K562 (cell line): ENCODE measurements at regions not wholly inside any gene's neighbourhood (a gene's known extent, or its start where the extent isn't known, plus 50 kb on each side); places are given as distances from the start of the nearest gene placed in this dataset.
"Not testable (repeated sequence)": the region's sequence is repeated elsewhere in the genome, so short reads cannot be mapped to it uniquely, and the experiment has no call there.

Experiments
- ATAC-seq: fragments of 200-7000 bp; cut with Tn5 transposase; 3 replicates; pipeline ENCODE4 v1.9.1; 2020; ENCODE audit warnings: moderate library complexity
- BruUV-seq: library from RNA; stranded (reverse); fragments of 400-500 nt; replicated peaks from 2 replicates; lab custom pipeline; 2021; lab: Mats Ljungman, UMichigan
- CTCF ChIA-PET: fragments of 300-600 bp; formaldehyde crosslinking; extraction: SDS; loops from one replicate; lab custom pipeline; 2021; ENCODE audit warnings: low intra/inter-chr PET ratio; lab: Yijun Ruan, JAX
- POLR2A ChIA-PET: fragments of 300-600, 350-650 bp; sonication (Branson Sonifier 250); formaldehyde crosslinking; extraction: SDS; loops from one replicate; lab custom pipeline; 2021; ENCODE audit warnings: antibody characterized with exemption, inconsistent platforms; lab: Yijun Ruan, JAX
- DNase-seq, 4 experiments: peaks; one replicate each; pipeline versions ENCODE4 v3.0.0 to v3.0.0-alpha.2; 2011 to 2018; ENCODE audit warnings: low spot score in 3 of 4, mixed read lengths in 3 of 4; ENCODE audit errors: extremely low read depth in 1 of 4
- FAIRE-seq: peaks from 2 replicates; lab custom pipeline; 2011; peaks lifted over from hg19 to GRCh38; lab: Jason Lieb, UNC
- H2AFZ ChIP-seq: 2 replicates; pipeline ENCODE4 v1.6.0; 2011; ENCODE audit warnings: low read depth, low read length, control low read depth, inconsistent platforms
- H3K27ac ChIP-seq: fragments of 200-600 bp; 3 replicates; pipeline ENCODE4 v1.8.0; 2011; ENCODE audit warnings: low read depth, mild to moderate bottlenecking, control low read depth, inconsistent platforms, low read length, moderate library complexity, mixed read lengths; ENCODE audit errors: extremely low read depth
- H3K27me3 ChIP-seq, 2 experiments: fragments of 300-600 bp in 1 of 2; 2 replicates in 1 of 2; 3 replicates in 1 of 2; pipeline versions ENCODE4 v1.6.0 to v1.8.0; 2011; ENCODE audit warnings: inconsistent platforms in 2 of 2, low read length in 2 of 2, mild to moderate bottlenecking in 1 of 2, mixed read lengths in 1 of 2, moderate library complexity in 1 of 2; ENCODE audit not compliant: control insufficient read depth in 2 of 2, insufficient read depth in 2 of 2
- H3K36me3 ChIP-seq: fragments of 300-600 bp; 3 replicates; pipeline ENCODE4 v1.8.0; 2011; ENCODE audit warnings: mild to moderate bottlenecking, low read length, inconsistent platforms; ENCODE audit not compliant: control insufficient read depth, insufficient read depth
- H3K4me1 ChIP-seq, 2 experiments: fragments of 200-600 bp in 1 of 2; replicated peaks in 1 of 2; 2 replicates in 1 of 2; 3 replicates in 1 of 2; pipeline versions ENCODE4 v1.5.1 to v1.8.0; 2011; ENCODE audit warnings: inconsistent platforms in 2 of 2, low read length in 2 of 2, mild to moderate bottlenecking in 1 of 2, mixed read lengths in 1 of 2, moderate library complexity in 1 of 2; ENCODE audit not compliant: control insufficient read depth in 2 of 2, insufficient read depth in 2 of 2
- H3K4me2 ChIP-seq: 2 replicates; pipeline ENCODE4 v1.6.1; 2011; ENCODE audit warnings: low read length, control low read depth, inconsistent platforms, mixed read lengths; ENCODE audit not compliant: insufficient read depth
- H3K4me3 ChIP-seq: fragments of 200-600 bp; sonication (generic), shearing (Covaris generic); 2 replicates; pipeline ENCODE4 v1.5.1; 2016; ENCODE audit warnings: control low read depth, inconsistent platforms
- H3K79me2 ChIP-seq: fragments of 200-600 bp; 3 replicates; pipeline ENCODE4 v1.8.0; 2011; ENCODE audit warnings: low read length, inconsistent platforms; ENCODE audit not compliant: control insufficient read depth, insufficient read depth
- H3K9ac ChIP-seq, 2 experiments: 2 replicates each; pipeline versions ENCODE4 v1.6.0 to v1.6.1; 2011; ENCODE audit warnings: low read depth in 2 of 2, low read length in 2 of 2, control low read depth in 1 of 2, inconsistent platforms in 1 of 2, mild to moderate bottlenecking in 1 of 2, mixed read lengths in 1 of 2; ENCODE audit not compliant: insufficient read depth in 1 of 2
- H3K9me1 ChIP-seq: one replicate; pipeline ENCODE4 v1.6.0; 2011; ENCODE audit warnings: inconsistent platforms, mild to moderate bottlenecking, low read length, moderate library complexity; ENCODE audit not compliant: control insufficient read depth, insufficient read depth
- H3K9me3 ChIP-seq: replicated peaks from 2 replicates; pipeline ENCODE4 v1.5.1; 2011; ENCODE audit warnings: low read depth, low read length, inconsistent platforms; ENCODE audit not compliant: control insufficient read depth, insufficient read depth
- H4K20me1 ChIP-seq: replicated peaks from 2 replicates; pipeline ENCODE4 v1.6.1; 2011; ENCODE audit warnings: low read length, inconsistent platforms, mixed read lengths; ENCODE audit not compliant: control insufficient read depth, insufficient read depth
- ADNP ChIP-seq: fragments of 200-800 bp; sonication (Bioruptor generic); IDR thresholded peaks from 2 replicates; pipeline ENCODE4 v1.6.1; 2016; ENCODE audit warnings: missing genetic modification characterization, missing compliant biosample characterization
- EWSR1 ChIP-seq: fragments of 450-650 bp; IDR thresholded peaks from 2 replicates; pipeline ENCODE4 v1.6.1; 2018; ENCODE audit warnings: borderline replicate concordance, mild to moderate bottlenecking, low read depth, moderate library complexity; ENCODE audit not compliant: partially characterized antibody
- SMC3 ChIP-seq: conservative IDR thresholded peaks from 2 replicates; pipeline ENCODE4 v1.6.1; 2011; ENCODE audit warnings: low read depth, low read length, improper control_type of control experiment; ENCODE audit not compliant: insufficient read depth
- YBX1 ChIP-seq: fragments of 450-650 bp; IDR thresholded peaks from 2 replicates; pipeline ENCODE4 v1.7.1; 2016; ENCODE audit warnings: mild to moderate bottlenecking
- ZNF212 ChIP-seq: fragments of 450-650 bp; formaldehyde crosslinking; IDR thresholded peaks from 2 replicates; pipeline ENCODE4 v1.4.0; 2020; ENCODE audit warnings: mild to moderate bottlenecking
- ZNF431 ChIP-seq: sonication (generic); formaldehyde crosslinking; IDR thresholded peaks from 2 replicates; pipeline ENCODE4 v1.8.0; 2022; ENCODE audit warnings: mild to moderate bottlenecking, missing genetic modification reagents
- WGBS: fragments of 100-300 bp; shearing (Covaris generic); methylation state at CpG from one replicate; pipeline ENCODE4 v1.1.6; 2016; ENCODE audit warnings: low coverage, mixed read lengths; ENCODE audit not compliant: insufficient coverage; ENCODE audit errors: missing lambda C conversion rate; 5-methylcytosine and 5-hydroxymethylcytosine counted together
- in situ Hi-C: fragments of 300-500 bp; cut with MboI; formaldehyde crosslinking; loops from 4 replicates; pipeline ENCODE4 v1.15.0; 2018; ENCODE audit warnings: inconsistent platforms, mixed read lengths
- intact Hi-C: fragments of 100-400 bp; cut with micrococcal nuclease; formaldehyde crosslinking; loops from 2 replicates; pipeline ENCODE4 v1.14.2; 2022

- no peak overlapping the region for H3K27ac ChIP-seq
- no peaks in the 10 kb centered on the region for H3K4me1 ChIP-seq
- no peak for DNase-seq
- H3K9me1 ChIP-seq, result no peaks in the 10 kb centered on the region
- no peak overlapping the region for H3K9ac ChIP-seq
- no peaks in the 10 kb centered on the region for H3K79me2 ChIP-seq
- no peak for ATAC-seq
- in situ Hi-C loops, result no loop called here
- WGBS, result 38% methylated on average over 1 of the region's 1 CpG
- H2AFZ ChIP-seq, result no peak overlapping the region
- CTCF ChIA-PET, result no interaction called here
- H3K4me2 ChIP-seq, result no peak overlapping the region
- no peak for TF ChIP-seq ZNF212
- TF ChIP-seq SMC3, result no peak
- TF ChIP-seq EWSR1, result no peak
- TF ChIP-seq ADNP (tag), result no peak
- no peak for TF ChIP-seq YBX1
- H3K36me3 ChIP-seq, result no peaks in the 10 kb centered on the region
- no peaks in the 10 kb centered on the region for H4K20me1 ChIP-seq
- no peaks in the 10 kb centered on the region; a peak in 1 of 5 replicates for H3K27me3 ChIP-seq
- intact Hi-C loops, result no loop called here
- FAIRE-seq, result no peak
- no TSS peak for BruUV-seq
- H3K4me3 ChIP-seq, result no peak overlapping the region
- no peaks in the 10 kb centered on the region for H3K9me3 ChIP-seq
- POLR2A ChIA-PET, result no interaction called here
These were observed 128.9 kb downstream of the CTNND1 start for GRCh38 chr11:57890521-57890920.

GRCh38 chr11:57893200-57893599 is 130.5 kb upstream of the OR9Q1 start:
- in situ Hi-C loops, BruUV-seq, POLR2A ChIA-PET, H3K9me3 ChIP-seq, H3K4me3 ChIP-seq, H2AFZ ChIP-seq, H3K4me2 ChIP-seq, H3K9me1 ChIP-seq, ATAC-seq, H4K20me1 ChIP-seq, H3K9ac ChIP-seq, intact Hi-C loops, H3K27me3 ChIP-seq, H3K79me2 ChIP-seq, H3K36me3 ChIP-seq, CTCF ChIA-PET, DNase-seq, H3K27ac ChIP-seq, FAIRE-seq, H3K4me1 ChIP-seq: not testable (repeated sequence)
- peak; percentile 79 for TF ChIP-seq ZNF431
- WGBS, result 0% methylated on average over 2 of the region's 2 CpGs
